PC-9 (cell line): ENCODE measurements at regions not wholly inside any gene's neighbourhood (a gene's known extent, or its start where the extent isn't known, plus 50 kb on each side); places are given as distances from the start of the nearest gene placed in this dataset.

Experiments
- CTCF ChIP-seq: fragments of 200-600 bp; sonication (generic); conservative IDR thresholded peaks from 2 replicates; pipeline ENCODE4 v1.6.1; 2017; ENCODE audit warnings: mixed run types, antibody characterized with exemption, mild to moderate bottlenecking, moderate library complexity
- EZH2 ChIP-seq: fragments of 200-600 bp; sonication (generic); IDR thresholded peaks from 2 replicates; pipeline ENCODE4 v1.8.0; 2017; ENCODE audit warnings: antibody characterized with exemption, low read depth

GRCh38 chr6:159610881-159611280 lies 82.2 kb downstream of the SOD2 start:
- TF ChIP-seq CTCF (no peak), EZH2 (no peak)
